GM21360 (cell line): ENCODE measurements at regions not wholly inside any gene's neighbourhood (a gene's known extent, or its start where the extent isn't known, plus 50 kb on each side); places are given as distances from the start of the nearest gene placed in this dataset.

Source experiments
- ATAC-seq: cut with Tn5 transposase; IDR thresholded peaks from one replicate; pipeline ENCODE4 v1.9.1; 2021; ENCODE audit warnings: mild to moderate bottlenecking, moderate library complexity; ENCODE audit not compliant: unreplicated experiment

- no peak for ATAC-seq
Measured at GRCh38 chr6:90435207-90435899, 138.7 kb upstream of the BACH2 start.

GRCh38 chr6:90434094-90434493 lies 137.5 kb upstream of the BACH2 start:
- ATAC-seq, result no peak

- ATAC-seq, result no peak
Measured at GRCh38 chr6:90432937-90433336, 136.3 kb upstream of the BACH2 start.

DNA sequence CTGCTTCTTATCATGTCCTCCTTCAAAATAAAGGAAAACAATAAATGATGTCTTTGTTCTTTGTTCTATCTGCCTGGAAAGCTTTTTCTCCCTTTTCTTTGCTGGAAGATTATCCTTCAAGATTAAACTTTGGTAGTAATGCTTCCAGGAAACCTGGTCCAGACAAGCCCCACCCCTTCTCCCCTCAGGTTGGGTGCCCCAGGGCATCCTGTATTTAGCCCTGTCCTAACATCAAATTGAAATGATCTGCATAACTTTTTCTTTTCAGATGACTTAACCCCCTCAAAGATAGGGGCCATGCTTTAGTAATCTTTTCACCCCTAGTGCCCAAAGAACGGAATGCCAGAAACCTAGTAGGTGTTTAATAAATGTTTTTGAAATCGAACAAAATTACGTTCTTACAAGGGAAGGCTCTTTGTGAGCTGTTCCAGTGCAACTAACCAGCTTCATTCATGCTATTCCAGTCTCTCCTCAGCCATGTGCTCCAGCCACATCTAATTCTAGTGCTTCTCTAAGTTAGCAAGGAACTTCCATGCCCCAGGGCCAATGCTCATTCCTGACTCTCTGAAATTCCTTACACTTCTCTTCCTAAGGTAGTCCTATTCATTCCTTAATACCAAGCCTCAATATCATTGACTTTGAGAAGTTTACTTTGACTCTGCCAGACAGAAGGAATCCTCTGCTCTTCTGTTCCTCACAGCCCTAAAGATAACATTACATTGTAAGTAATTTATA lies 135.6 kb upstream of the BACH2 start:
- no peak for ATAC-seq

- no peak for ATAC-seq
Measured at GRCh38 chr6:90431576-90431975, 134.9 kb upstream of the BACH2 start.

- no peak for ATAC-seq
Measured at GRCh38 chr6:90429713-90430112, 133.1 kb upstream of the BACH2 start.

GRCh38 chr6:90428514-90428913 lies 131.9 kb upstream of the BACH2 start:
- ATAC-seq, result no peak

DNA sequence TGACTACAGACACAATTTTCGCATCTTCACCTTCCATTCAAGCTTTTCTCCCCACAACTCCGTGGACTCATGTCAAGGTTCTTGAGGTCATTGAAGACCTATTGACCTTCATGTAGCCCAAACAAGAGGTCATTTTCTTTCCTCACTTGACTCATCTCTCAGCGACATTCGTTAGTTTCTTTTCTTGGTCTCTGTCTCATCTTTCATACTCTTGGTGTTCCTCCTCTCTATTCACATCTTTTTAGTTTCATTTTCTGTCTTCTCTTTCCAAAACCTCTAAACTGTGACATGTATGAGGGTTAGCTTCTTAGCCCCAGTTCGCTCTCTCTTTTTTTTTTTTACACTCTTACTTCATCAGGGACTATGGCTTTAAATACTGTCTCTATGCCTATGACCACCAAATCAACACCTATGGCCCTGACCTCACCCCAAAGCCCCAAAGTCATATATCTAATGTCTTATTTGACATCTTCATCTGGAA lies 128.6 kb upstream of the BACH2 start:
- ATAC-seq, result peak; percentile 97

GRCh38 chr6:90424580-90424979 lies 127.9 kb upstream of the BACH2 start:
- no peak for ATAC-seq

DNA sequence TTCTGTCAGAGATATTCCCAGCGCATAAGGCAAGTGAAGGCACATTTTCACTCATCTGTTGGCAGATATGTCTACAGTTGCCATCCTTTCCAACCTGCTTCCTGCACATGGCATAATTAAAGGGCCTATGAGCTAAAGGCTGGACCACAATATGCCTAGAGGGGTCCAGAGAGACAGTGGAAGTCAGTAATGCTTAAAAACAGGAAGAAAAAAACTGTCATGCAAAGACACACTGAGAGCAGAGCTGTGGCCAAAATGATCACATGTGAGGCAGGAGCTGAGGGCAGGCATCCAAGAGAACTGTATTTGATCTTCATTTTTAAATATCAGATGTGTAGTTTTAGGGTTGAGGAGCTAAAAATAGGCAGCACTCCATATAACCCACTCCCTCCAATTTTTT lies 125.0 kb upstream of the BACH2 start:
- ATAC-seq, result no peak

DNA sequence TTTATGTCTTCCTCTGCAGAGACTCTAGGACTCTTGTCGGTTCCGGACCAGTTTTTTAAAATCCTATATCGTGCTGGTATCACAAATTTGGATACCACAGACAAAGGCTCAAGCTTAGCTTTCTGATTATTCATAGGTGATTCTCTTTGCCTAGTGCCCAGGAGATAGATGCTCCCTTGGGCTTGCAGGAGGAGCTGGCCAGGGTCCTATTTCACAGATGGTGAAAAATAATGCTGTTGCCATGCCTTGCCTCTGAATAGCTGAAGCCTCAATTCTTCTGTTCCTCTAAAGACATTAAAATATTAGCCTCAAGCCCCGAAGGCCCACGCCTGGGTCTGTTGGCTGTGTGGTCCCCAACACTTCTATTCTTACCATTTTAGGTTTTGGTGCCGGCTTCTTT lies 123.9 kb upstream of the BACH2 start:
- ATAC-seq, result no peak

DNA sequence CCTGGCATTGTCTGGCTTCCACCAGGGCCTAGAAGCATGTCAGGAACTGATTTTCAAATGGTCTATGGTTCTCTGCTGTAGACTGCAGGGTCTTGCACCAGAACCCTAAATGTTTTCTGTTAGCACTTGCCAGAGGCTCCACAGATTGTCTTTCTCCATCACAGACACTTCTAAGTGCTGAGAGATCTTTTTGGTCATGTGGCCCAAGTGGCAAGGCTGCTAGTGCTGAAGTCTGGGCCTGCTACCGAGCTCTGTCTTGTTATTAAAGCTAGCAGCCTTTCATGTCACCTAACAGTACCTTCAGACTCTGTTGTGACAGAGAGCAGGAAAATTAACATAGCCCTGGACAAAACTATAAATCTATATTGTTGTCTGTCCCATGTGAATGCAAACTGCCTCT lies 120.7 kb upstream of the BACH2 start:
- no peak for ATAC-seq

- no peak for ATAC-seq
Measured at GRCh38 chr6:90416322-90416721, 119.7 kb upstream of the BACH2 start.

GRCh38 chr6:90415178-90415577 lies 118.5 kb upstream of the BACH2 start:
- no peak for ATAC-seq

GRCh38 chr6:90414352-90414751 lies 117.7 kb upstream of the BACH2 start:
- ATAC-seq, result no peak

GRCh38 chr6:90413867-90414266 lies 117.2 kb upstream of the BACH2 start:
- no peak for ATAC-seq

DNA sequence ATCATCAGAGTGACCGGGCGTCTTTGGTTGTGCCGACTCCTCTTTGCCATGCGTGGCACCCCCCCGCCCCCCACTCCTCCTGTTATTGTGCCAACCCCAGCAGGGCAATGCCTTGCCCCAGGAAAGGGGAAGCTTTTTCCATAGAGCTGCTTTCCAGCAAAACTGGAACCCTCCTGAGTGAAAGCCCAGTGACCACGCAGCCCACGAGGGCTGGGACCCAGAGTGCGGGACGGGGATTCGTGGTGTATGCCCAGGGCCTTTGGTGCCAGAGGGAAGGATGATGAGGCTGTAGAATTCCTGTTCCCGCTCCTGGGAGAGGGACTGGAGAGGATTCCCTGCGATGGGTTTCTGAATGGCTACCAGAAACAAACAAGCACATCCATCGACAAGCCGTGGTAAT lies 116.8 kb upstream of the BACH2 start:
- ATAC-seq, result no peak

GRCh38 chr6:90412538-90413369 lies 116.1 kb upstream of the BACH2 start:
- ATAC-seq, result no peak

DNA sequence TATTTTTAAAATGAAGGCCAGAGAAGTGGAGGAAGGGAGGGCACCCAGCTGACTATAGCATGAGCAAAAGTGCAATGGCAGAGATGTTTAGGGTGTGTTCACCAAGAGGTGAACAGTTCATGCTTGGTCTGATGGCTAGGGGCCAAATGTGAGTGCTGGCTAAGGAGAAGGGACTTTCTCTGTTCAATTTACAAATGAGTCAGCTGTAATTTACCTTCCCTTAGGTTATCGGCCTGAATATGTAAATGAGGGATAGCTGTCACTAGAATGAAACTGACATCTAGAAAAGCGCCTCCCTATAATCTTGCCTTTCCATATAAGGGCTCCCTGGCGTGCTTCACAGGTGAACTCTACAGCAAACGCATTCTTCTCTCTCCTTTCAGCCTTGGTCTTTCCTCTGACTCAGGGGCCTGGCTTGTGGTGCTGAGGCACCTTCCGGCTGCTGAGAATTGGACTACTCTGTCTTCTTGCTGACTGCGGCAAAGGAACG lies 114.7 kb upstream of the BACH2 start:
- peak; percentile 95 for ATAC-seq

DNA sequence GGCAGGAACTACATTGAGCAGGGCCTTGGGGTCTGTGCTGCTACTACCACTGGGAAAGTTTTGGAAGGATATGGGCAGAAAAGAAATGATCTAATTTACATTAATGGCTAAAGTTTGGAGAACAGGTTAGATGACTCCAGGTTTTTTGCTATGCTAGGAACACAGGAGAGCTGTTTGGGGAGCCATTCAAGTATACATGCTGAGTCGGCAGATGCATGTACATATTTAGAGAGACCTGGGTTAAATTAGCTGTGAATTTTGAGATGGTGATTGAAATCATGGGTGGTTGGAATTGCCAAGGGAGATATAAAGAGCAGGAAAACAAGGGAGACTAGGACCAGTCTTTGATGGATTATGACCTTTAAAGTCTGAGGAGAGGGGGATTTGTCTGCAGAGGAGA lies 113.1 kb upstream of the BACH2 start:
- ATAC-seq, result no peak

DNA sequence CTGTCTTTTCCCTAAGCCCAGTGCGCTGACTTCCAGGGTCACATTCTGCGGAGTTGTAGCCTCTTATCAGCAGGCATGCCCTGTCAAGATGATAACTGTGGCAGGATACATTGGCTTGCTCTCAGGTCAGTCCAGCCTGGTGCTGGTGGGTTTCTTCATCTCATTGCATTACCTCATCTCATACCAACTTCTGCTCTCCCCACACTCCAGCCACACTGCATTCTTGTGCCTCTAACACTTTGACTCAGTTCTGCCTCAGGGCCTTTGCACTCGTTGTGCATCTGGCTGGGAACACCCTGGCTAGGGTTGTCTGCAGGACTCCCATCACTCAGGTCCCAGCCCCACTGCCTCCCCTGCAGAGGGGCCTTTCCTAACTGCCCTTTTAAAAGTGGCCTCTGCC lies 110.3 kb upstream of the BACH2 start:
- ATAC-seq, result no peak
